CD4-positive, alpha-beta T cell (primary cell): ENCODE measurements at regions not wholly inside any gene's neighbourhood (a gene's known extent, or its start where the extent isn't known, plus 50 kb on each side); places are given as distances from the start of the nearest gene placed in this dataset.

Experiments used
- ATAC-seq: fragments of 200-7000 bp; cut with Tn5 transposase; one replicate; pipeline ENCODE4 v1.10.0; 2022; ENCODE audit warnings: mild to moderate bottlenecking; ENCODE audit not compliant: poor library complexity
- CTCF ChIA-PET: fragments of 350-600 bp; sonication (Branson Sonifier 250); formaldehyde crosslinking; loops from one replicate; lab custom pipeline; 2021; ENCODE audit warnings: antibody characterized with exemption, inconsistent platforms; lab: Charles Lee
- POLR2A ChIA-PET: fragments of 350-600 bp; sonication (Branson Sonifier 250); formaldehyde crosslinking; loops from one replicate; lab custom pipeline; 2021; ENCODE audit warnings: antibody characterized with exemption, inconsistent platforms; lab: Charles Lee
- DNase-seq, 14 experiments: peaks; one replicate each; pipeline ENCODE4 v3.0.0-alpha.2; 2013 to 2020; ENCODE audit warnings: mixed read lengths in 2 of 14
- H3K27ac ChIP-seq, 2 donors: one replicate each; pipeline versions ENCODE4 v1.5.1 to v1.7.0; 2013; ENCODE audit warnings: low read length in 2 of 2, low read depth in 1 of 2, mild to moderate bottlenecking in 1 of 2
- H3K27me3 ChIP-seq, 2 experiments: 1 replicate in 1 of 2; 2 replicates in 1 of 2; pipeline versions ENCODE4 v1.6.1 to v1.7.0; 2013; ENCODE audit warnings: low read length in 2 of 2, control low read depth in 1 of 2, mild to moderate bottlenecking in 1 of 2, moderate library complexity in 1 of 2; ENCODE audit not compliant: insufficient read depth in 2 of 2, control insufficient read depth in 1 of 2
- H3K36me3 ChIP-seq: one replicate; pipeline ENCODE4 v1.6.1; 2013; ENCODE audit warnings: low read length, control low read depth; ENCODE audit not compliant: insufficient read depth
- H3K4me1 ChIP-seq: one replicate; pipeline ENCODE4 v1.6.1; 2013; ENCODE audit warnings: low read length, control low read depth; ENCODE audit not compliant: insufficient read depth
- H3K4me3 ChIP-seq: one replicate; pipeline ENCODE4 v1.5.1; 2013; ENCODE audit warnings: mild to moderate bottlenecking, low read length, moderate library complexity
- H3K9me3 ChIP-seq, 2 experiments: 1 replicate in 1 of 2; 2 replicates in 1 of 2; pipeline versions ENCODE4 v1.6.1 to v1.7.0; 2013; ENCODE audit warnings: low read length in 2 of 2, mild to moderate bottlenecking in 2 of 2, control low read depth in 1 of 2, moderate library complexity in 1 of 2; ENCODE audit not compliant: control insufficient read depth in 1 of 2, insufficient read depth in 1 of 2
- H3K27ac Mint-ChIP-seq: one replicate; pipeline ENCODE4 v1.8.0; 2020; ENCODE audit warnings: mixed read lengths
- H3K27me3 Mint-ChIP-seq: one replicate; pipeline ENCODE4 v1.8.0; 2021; ENCODE audit warnings: mixed read lengths
- H3K36me3 Mint-ChIP-seq: one replicate; pipeline ENCODE4 v1.8.0; 2021; ENCODE audit warnings: low read depth, mixed read lengths
- H3K4me1 Mint-ChIP-seq: one replicate; pipeline ENCODE4 v1.8.0; 2021; ENCODE audit warnings: low read depth, mixed read lengths
- H3K4me3 Mint-ChIP-seq: one replicate; pipeline ENCODE4 v1.8.0; 2020; ENCODE audit warnings: mild to moderate bottlenecking, mixed read lengths
- H3K9me3 Mint-ChIP-seq: one replicate; pipeline ENCODE4 v1.8.0; 2020; ENCODE audit warnings: mixed read lengths
- intact Hi-C, 2 experiments: fragments of 100-400 bp; cut with DNase I in 1 of 2; cut with micrococcal nuclease in 1 of 2; formaldehyde crosslinking; loops; one replicate each; pipeline versions ENCODE4 v1.15.1 to v1.9.0; 2023 to 2025; cut with DNase I, micrococcal nuclease
- TF ChIP-seq, protein P1 (sequence below): fragments of 200-600 bp; IDR thresholded peaks from one replicate; pipeline ENCODE4 v1.8.0; 2022; ENCODE audit warnings: antibody characterized with exemption, mild to moderate bottlenecking

DNA sequence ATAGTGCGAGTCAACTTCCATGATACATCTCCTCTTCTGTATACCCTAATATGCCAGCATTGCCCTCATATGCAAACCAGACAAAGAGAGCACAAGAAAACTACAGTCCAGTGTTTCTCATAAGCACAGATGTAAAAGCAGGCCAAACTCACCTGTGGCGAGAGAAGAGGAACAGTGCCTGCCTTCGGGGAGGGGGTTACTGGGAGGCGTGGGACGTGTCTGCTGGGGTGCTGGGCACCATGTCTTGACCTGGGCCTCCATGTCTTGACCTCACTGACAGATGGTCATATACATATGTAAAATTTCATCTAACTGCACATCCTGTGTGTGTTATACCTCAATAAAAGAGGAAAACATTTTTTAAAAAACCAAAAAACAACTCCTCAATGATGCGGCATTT lies 159.3 kb upstream of the PPP1R26 start:
- Mint-ChIP-seq H3K9me3 (no peaks in the 10 kb centered on the region), H3K4me1 (no peaks in the 10 kb centered on the region), H3K4me3 (no peak overlapping the region), H3K27ac (no peak overlapping the region), H3K27me3 (peaks cover 9% of the 10 kb centered on the region), H3K36me3 (no peaks in the 10 kb centered on the region)
- TF ChIP-seq, protein P1, sequence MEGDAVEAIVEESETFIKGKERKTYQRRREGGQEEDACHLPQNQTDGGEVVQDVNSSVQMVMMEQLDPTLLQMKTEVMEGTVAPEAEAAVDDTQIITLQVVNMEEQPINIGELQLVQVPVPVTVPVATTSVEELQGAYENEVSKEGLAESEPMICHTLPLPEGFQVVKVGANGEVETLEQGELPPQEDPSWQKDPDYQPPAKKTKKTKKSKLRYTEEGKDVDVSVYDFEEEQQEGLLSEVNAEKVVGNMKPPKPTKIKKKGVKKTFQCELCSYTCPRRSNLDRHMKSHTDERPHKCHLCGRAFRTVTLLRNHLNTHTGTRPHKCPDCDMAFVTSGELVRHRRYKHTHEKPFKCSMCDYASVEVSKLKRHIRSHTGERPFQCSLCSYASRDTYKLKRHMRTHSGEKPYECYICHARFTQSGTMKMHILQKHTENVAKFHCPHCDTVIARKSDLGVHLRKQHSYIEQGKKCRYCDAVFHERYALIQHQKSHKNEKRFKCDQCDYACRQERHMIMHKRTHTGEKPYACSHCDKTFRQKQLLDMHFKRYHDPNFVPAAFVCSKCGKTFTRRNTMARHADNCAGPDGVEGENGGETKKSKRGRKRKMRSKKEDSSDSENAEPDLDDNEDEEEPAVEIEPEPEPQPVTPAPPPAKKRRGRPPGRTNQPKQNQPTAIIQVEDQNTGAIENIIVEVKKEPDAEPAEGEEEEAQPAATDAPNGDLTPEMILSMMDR, result no peak
- no peaks in the 10 kb centered on the region for H3K9me3 ChIP-seq
- intact Hi-C loops, result no loop called here
- ATAC-seq (no peak), DNase-seq (no peak)
- H3K27me3 ChIP-seq, result peaks cover 0 to 2% of the 10 kb centered on the region in 2 experiments
- ChIA-PET CTCF (no interaction called here), POLR2A (no interaction called here)
- no peaks in the 10 kb centered on the region for H3K4me1 ChIP-seq
- H3K4me3 ChIP-seq, result no peak overlapping the region
- no peak overlapping the region for H3K27ac ChIP-seq
- no peaks in the 10 kb centered on the region for H3K36me3 ChIP-seq

- DNase-seq (peak in 1 of 14 experiments; percentile 2), ATAC-seq (no peak)
- CTCF ChIA-PET, result no interaction called here
- peaks cover 0 to under 1% of the 10 kb centered on the region in 2 experiments for H3K9me3 ChIP-seq
- no peaks in the 10 kb centered on the region for H3K9me3 Mint-ChIP-seq
- peaks cover 9% of the 10 kb centered on the region for H3K27me3 Mint-ChIP-seq
- H3K27me3 ChIP-seq, result peaks cover 0 to 2% of the 10 kb centered on the region in 2 experiments
- H3K4me1 ChIP-seq, result no peaks in the 10 kb centered on the region
- no peaks in the 10 kb centered on the region for H3K36me3 Mint-ChIP-seq
- no peak overlapping the region for H3K27ac ChIP-seq
- no peak overlapping the region for H3K27ac Mint-ChIP-seq
- no peaks in the 10 kb centered on the region for H3K4me1 Mint-ChIP-seq
- H3K4me3 Mint-ChIP-seq, result no peak overlapping the region
- POLR2A ChIA-PET, result no interaction called here
- no peaks in the 10 kb centered on the region for H3K36me3 ChIP-seq
- TF ChIP-seq, protein P1, result no peak
- intact Hi-C loops, result no loop called here
- H3K4me3 ChIP-seq, result no peak overlapping the region
These were observed 158.6 kb upstream of the PPP1R26 start for GRCh38 chr9:135320943-135321342.

DNA sequence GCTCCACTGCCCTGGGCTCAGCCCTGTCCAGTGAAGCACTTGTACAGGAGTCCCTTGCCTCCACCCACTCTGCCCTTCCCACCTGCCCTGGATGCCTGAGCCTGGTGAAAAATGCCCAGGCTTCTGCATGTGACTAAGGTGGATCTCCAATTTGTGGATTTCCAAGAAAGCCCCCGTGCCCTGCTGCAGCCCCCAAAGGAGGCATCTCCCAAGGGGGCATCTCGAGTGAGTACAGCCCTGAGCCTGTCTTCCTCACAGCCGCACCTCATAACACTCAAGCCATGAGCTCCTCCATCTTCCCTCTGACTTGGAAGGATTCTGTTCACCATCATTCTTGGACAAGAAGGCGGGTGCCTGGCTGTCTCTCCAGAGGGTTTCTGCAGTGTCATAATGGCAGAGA lies 158.0 kb upstream of the PPP1R26 start:
- no peaks in the 10 kb centered on the region for H3K4me1 Mint-ChIP-seq
- peaks cover 0 to 7% of the 10 kb centered on the region in 2 experiments for H3K9me3 ChIP-seq
- no peaks in the 10 kb centered on the region for H3K9me3 Mint-ChIP-seq
- no peak overlapping the region for H3K4me3 ChIP-seq
- no peak overlapping the region for H3K27ac Mint-ChIP-seq
- POLR2A ChIA-PET, result no interaction called here
- H3K4me1 ChIP-seq, result no peaks in the 10 kb centered on the region
- peaks cover 0 to 2% of the 10 kb centered on the region in 2 experiments for H3K27me3 ChIP-seq
- H3K27me3 Mint-ChIP-seq, result peaks cover 9% of the 10 kb centered on the region
- H3K36me3 ChIP-seq, result no peaks in the 10 kb centered on the region
- DNase-seq, result no peak
- intact Hi-C loops, result no loop called here
- CTCF ChIA-PET, result no interaction called here
- H3K27ac ChIP-seq, result no peak overlapping the region
- TF ChIP-seq, protein P1, result no peak
- H3K4me3 Mint-ChIP-seq, result no peak overlapping the region
- no peaks in the 10 kb centered on the region for H3K36me3 Mint-ChIP-seq
- no peak for ATAC-seq
